Spleen (tissue), 7 donors: ENCODE measurements at regions not wholly inside any gene's neighbourhood (a gene's known extent, or its start where the extent isn't known, plus 50 kb on each side); places are given as distances from the start of the nearest gene placed in this dataset.
"Not testable (repeated sequence)": the region's sequence is repeated elsewhere in the genome, so short reads cannot be mapped to it uniquely, and the experiment has no call there.

ENCODE experiments used
- CTCF ChIP-seq, 11 experiments: fragments of 200-600 bp in 7 of 11; fragments of 450-650 bp in 4 of 11; sonication (generic) in 4 of 11; IDR thresholded peaks in 8 of 11; conservative IDR thresholded peaks in 3 of 11; 1 replicate in 7 of 11; 2 replicates in 4 of 11; pipeline versions ENCODE4 v1.4.0 to v1.8.0; 2016 to 2021; ENCODE audit warnings: antibody characterized with exemption in 11 of 11, inconsistent platforms in 4 of 11, mild to moderate bottlenecking in 1 of 11
- POLR2A ChIP-seq, 3 donors: fragments of 450-650 bp; IDR thresholded peaks; one replicate each; pipeline ENCODE4 v1.5.1; 2017; ENCODE audit warnings: antibody characterized with exemption in 3 of 3, mild to moderate bottlenecking in 1 of 3
- donor health status: DM: no; HTN: no; CAD: no; lungs with moderate emphysema.
- donor health status: DM: no; HTN: no; CAD: no.
- donor health status: DM: no; HTN: no; CAD: no.

DNA sequence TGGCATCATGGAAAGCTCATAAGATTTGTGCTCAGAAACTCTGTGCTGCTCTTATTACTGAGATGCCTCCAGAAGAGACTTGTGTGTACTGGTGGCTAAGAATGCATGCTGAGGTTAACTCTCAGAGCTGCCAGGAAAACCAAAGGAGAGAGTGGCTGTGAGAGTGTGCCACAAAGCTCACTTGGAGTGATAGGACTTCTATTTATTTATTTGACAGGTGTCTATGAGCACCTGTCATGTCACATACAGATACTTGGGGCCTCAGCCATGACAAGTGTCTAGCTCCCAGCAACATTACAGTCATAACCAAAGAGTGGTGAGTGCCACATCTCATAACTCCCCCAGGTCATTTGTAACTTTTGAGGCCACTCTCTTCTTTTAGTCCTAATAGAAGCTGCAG is 72.2 kb upstream of the ZNG1B start:
- TF ChIP-seq POLR2A (IDR thresholded peaks at IDR 0.05); CTCF (IDR thresholded peaks at IDR 0.05 in 8 of 11, conservative IDR thresholded peaks at IDR 0.05 in 3 of 11): not testable (repeated sequence)
